ENCODE measurements at regions not wholly inside any gene's neighbourhood (a gene's known extent, or its start where the extent isn't known, plus 50 kb on each side); places are given as distances from the start of the nearest gene placed in this dataset.

- TF ChIP-seq ESRRG (CRISPR knock-in tag; IDR thresholded peaks at IDR 0.05): no peak
- no peak for TF ChIP-seq TOX (CRISPR knock-in tag; IDR thresholded peaks at IDR 0.05; ENCODE audit: borderline replicate concordance)
- TF ChIP-seq, protein P1, sequence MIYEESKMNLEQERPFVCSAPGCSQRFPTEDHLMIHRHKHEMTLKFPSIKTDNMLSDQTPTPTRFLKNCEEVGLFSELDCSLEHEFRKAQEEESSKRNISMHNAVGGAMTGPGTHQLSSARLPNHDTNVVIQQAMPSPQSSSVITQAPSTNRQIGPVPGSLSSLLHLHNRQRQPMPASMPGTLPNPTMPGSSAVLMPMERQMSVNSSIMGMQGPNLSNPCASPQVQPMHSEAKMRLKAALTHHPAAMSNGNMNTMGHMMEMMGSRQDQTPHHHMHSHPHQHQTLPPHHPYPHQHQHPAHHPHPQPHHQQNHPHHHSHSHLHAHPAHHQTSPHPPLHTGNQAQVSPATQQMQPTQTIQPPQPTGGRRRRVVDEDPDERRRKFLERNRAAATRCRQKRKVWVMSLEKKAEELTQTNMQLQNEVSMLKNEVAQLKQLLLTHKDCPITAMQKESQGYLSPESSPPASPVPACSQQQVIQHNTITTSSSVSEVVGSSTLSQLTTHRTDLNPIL (CRISPR knock-in tag; IDR thresholded peaks at IDR 0.05; ENCODE audit: low read depth): no peak
- TF ChIP-seq PATZ1 (CRISPR knock-in tag; IDR thresholded peaks at IDR 0.05; ENCODE audit: borderline replicate concordance): no peak
- no peak for TF ChIP-seq CSDC2 (CRISPR knock-in tag; IDR thresholded peaks at IDR 0.05)
- no peak for TF ChIP-seq ZNF8 (CRISPR knock-in tag; IDR thresholded peaks at IDR 0.05)
- TF ChIP-seq PPARA (CRISPR knock-in tag; IDR thresholded peaks at IDR 0.05; ENCODE audit: borderline replicate concordance): no peak
- no peak for TF ChIP-seq ARNTL (CRISPR knock-in tag; IDR thresholded peaks at IDR 0.05; ENCODE audit: borderline replicate concordance, low read depth)
- TF ChIP-seq ISL1 (CRISPR knock-in tag; IDR thresholded peaks at IDR 0.05): no peak
- no peak for TF ChIP-seq ZC3H10 (CRISPR knock-in tag; IDR thresholded peaks at IDR 0.05)
These were observed 645.8 kb downstream of the C6orf118 start for GRCh38 chr6:164663634-164664033.

Data from SK-N-SH treated with all-trans-retinoic acid at 6 μM for 48 hours (cell line).